ENCODE measurements at regions not wholly inside any gene's neighbourhood (a gene's known extent, or its start where the extent isn't known, plus 50 kb on each side); places are given as distances from the start of the nearest gene placed in this dataset.

- in situ Hi-C loops (cut with HindIII; ENCODE audit: low sequenced_read_pairs), result no loop called here
- no peak for TF ChIP-seq CTCF (IDR thresholded peaks at IDR 0.05; ENCODE audit: low read depth, low read length)
- DNase-seq (ENCODE audit: low read depth, low spot score), result no peak
Measured at GRCh38 chr2:71772510-71773172, 319.3 kb downstream of the DYSF start.

DNA sequence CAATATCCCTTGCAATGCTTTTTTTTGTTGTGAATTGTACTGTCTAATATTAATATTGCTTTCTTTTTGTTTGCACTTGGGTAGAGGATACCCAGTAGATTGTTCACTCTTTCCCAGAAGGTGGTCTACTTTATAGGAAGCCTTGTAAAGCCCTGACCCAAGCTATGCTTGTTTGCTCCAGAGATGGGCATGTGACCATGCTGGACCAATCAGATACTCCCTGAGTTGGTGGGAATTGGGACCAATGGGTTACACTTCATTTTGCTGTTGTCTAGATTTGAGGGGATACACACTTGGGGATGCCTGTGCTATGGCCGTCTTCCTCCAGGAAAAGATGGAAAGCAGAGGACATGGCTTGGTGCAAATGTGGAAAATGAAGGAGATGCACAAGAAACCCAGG lies 314.3 kb downstream of the DYSF start:
- TF ChIP-seq CTCF (IDR thresholded peaks at IDR 0.05; ENCODE audit: low read depth, low read length), result no peak

More at GRCh38 chr2:71772510-71773172, 319.3 kb downstream of the DYSF start:
- H3K4me3 ChIP-seq (ENCODE audit: low read depth, low read length), result no peak overlapping the region

DNA sequence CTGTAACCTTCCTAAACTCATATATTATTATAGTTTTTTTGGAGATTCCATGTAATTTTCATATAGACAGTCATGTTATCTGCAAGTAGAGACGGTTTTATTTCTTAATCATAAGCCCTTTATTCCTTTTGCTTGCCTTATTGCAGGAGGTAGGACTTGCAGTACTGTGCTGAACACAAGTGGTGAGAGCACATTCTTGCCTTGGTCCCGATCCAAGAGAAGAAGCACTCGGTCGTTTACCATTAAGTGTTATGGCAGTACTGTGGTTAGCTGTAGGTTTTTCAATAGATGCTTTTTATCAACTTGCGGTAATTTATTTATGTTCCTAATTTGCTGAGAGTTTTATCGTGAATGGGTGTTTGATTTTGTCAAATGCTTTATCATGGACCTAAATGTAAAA lies 305.7 kb downstream of the DYSF start:
- in situ Hi-C loops (cut with HindIII; ENCODE audit: low sequenced_read_pairs), result no loop called here
- no peak overlapping the region for H3K4me3 ChIP-seq (ENCODE audit: low read depth, low read length)
- TF ChIP-seq CTCF (IDR thresholded peaks at IDR 0.05; ENCODE audit: low read depth, low read length), result no peak
- DNase-seq (ENCODE audit: low read depth, low spot score), result peak; percentile 47

More for the DNA sequence above, 314.3 kb downstream of the DYSF start:
- no peak overlapping the region for H3K4me3 ChIP-seq (ENCODE audit: low read depth, low read length)
- in situ Hi-C loops (cut with HindIII; ENCODE audit: low sequenced_read_pairs), result no loop called here
- no peak for DNase-seq (ENCODE audit: low read depth, low spot score)

- TF ChIP-seq CTCF (IDR thresholded peaks at IDR 0.05; ENCODE audit: low read depth, low read length), result no peak
- H3K4me3 ChIP-seq (ENCODE audit: low read depth, low read length), result no peak overlapping the region
- in situ Hi-C loops (cut with HindIII; ENCODE audit: low sequenced_read_pairs), result no loop called here
- DNase-seq (ENCODE audit: low read depth, low spot score), result no peak
Measured at GRCh38 chr2:71757351-71757750, 304.0 kb downstream of the DYSF start.

- in situ Hi-C loops (cut with HindIII; ENCODE audit: low sequenced_read_pairs), result no loop called here
- DNase-seq (ENCODE audit: low read depth, low spot score), result peak; percentile 40
- TF ChIP-seq CTCF (IDR thresholded peaks at IDR 0.05; ENCODE audit: low read depth, low read length), result no peak
- no peak overlapping the region for H3K4me3 ChIP-seq (ENCODE audit: low read depth, low read length)
Measured at GRCh38 chr2:71756280-71756906, 303.0 kb downstream of the DYSF start.

GRCh38 chr2:71751590-71751989 lies 298.2 kb downstream of the DYSF start:
- no peak overlapping the region for H3K4me3 ChIP-seq (ENCODE audit: low read depth, low read length)
- in situ Hi-C loops (cut with HindIII; ENCODE audit: low sequenced_read_pairs), result no loop called here
- no peak for DNase-seq (ENCODE audit: low read depth, low spot score)
- TF ChIP-seq CTCF (IDR thresholded peaks at IDR 0.05; ENCODE audit: low read depth, low read length), result no peak
